MM.1S (cell line): ENCODE measurements at regions not wholly inside any gene's neighbourhood (a gene's known extent, or its start where the extent isn't known, plus 50 kb on each side); places are given as distances from the start of the nearest gene placed in this dataset.

Experiments used
- DNase-seq: peaks from one replicate; pipeline ENCODE4 v3.0.0-alpha.2; 2015
- H2AFZ ChIP-seq: fragments of 300-600 bp; sonication (generic); 2 replicates; pipeline ENCODE4 v1.6.0; 2016; ENCODE audit warnings: antibody characterized with exemption, low read length
- H3F3A ChIP-seq: fragments of 300-600 bp; sonication (generic); 2 replicates; pipeline ENCODE4 v1.6.1; 2016; ENCODE audit warnings: mild to moderate bottlenecking, antibody characterized with exemption, low read length, moderate library complexity, mixed read lengths; ENCODE audit not compliant: insufficient read depth
- H3K27ac ChIP-seq: fragments of 300-600 bp; sonication (generic); 2 replicates; pipeline ENCODE4 v1.5.1; 2016; ENCODE audit warnings: mild to moderate bottlenecking, low read length
- H3K27me3 ChIP-seq: fragments of 300-600 bp; sonication (generic); replicated peaks from 2 replicates; pipeline ENCODE4 v1.6.0; 2016; ENCODE audit warnings: low read length; ENCODE audit not compliant: insufficient read depth
- H3K36me3 ChIP-seq: fragments of 300-600 bp; sonication (generic); replicated peaks from 2 replicates; pipeline ENCODE4 v1.6.1; 2016; ENCODE audit warnings: mild to moderate bottlenecking, low read length, mixed read lengths; ENCODE audit not compliant: insufficient read depth
- H3K4me1 ChIP-seq: fragments of 300-600 bp; sonication (generic); 2 replicates; pipeline ENCODE4 v1.6.1; 2016; ENCODE audit warnings: low read length, mixed read lengths
- H3K4me2 ChIP-seq: fragments of 300-600 bp; sonication (generic); 2 replicates; pipeline ENCODE4 v1.6.0; 2016; ENCODE audit warnings: low read depth, low read length
- H3K4me3 ChIP-seq: fragments of 300-600 bp; sonication (generic); 2 replicates; pipeline ENCODE4 v1.5.1; 2016; ENCODE audit warnings: low read length, mixed read lengths
- H3K79me2 ChIP-seq: fragments of 300-600 bp; sonication (generic); 2 replicates; pipeline ENCODE4 v1.6.1; 2016; ENCODE audit warnings: mixed run types, low read length, mixed read lengths
- H3K9ac ChIP-seq: fragments of 300-600 bp; sonication (generic); 2 replicates; pipeline ENCODE4 v1.6.1; 2016; ENCODE audit warnings: low read length, mixed read lengths
- H3K9me2 ChIP-seq: fragments of 300-600 bp; sonication (generic); replicated peaks from 2 replicates; pipeline ENCODE4 v1.6.1; 2016; ENCODE audit warnings: mild to moderate bottlenecking, low read length, mixed read lengths; ENCODE audit not compliant: insufficient read depth
- H3K9me3 ChIP-seq: fragments of 300-600 bp; sonication (generic); replicated peaks from 2 replicates; pipeline ENCODE4 v1.6.1; 2016; ENCODE audit warnings: mild to moderate bottlenecking, low read length, mixed read lengths; ENCODE audit not compliant: insufficient read depth
- H4K20me1 ChIP-seq: fragments of 300-600 bp; sonication (generic); 2 replicates; pipeline ENCODE4 v1.6.1; 2016; ENCODE audit warnings: mild to moderate bottlenecking, low read length, moderate library complexity, mixed read lengths; ENCODE audit not compliant: insufficient read depth
- CTCF ChIP-seq: fragments of 300-600 bp; sonication (generic); IDR thresholded peaks from 2 replicates; pipeline ENCODE4 v1.5.1; 2016; ENCODE audit warnings: antibody characterized with exemption, low read length, mixed read lengths
- EZH2 ChIP-seq: fragments of 300-600 bp; sonication (generic); optimal IDR thresholded peaks from 2 replicates; pipeline ENCODE3; 2017; ENCODE audit warnings: low read depth, mild to moderate bottlenecking, antibody characterized with exemption, low read length, mixed read lengths
- EZH2phosphoT487 ChIP-seq: fragments of 300-600 bp; sonication (generic); IDR thresholded peaks from 2 replicates; pipeline ENCODE4 v1.6.1; 2018; ENCODE audit warnings: antibody characterized with exemption, low read length

GRCh38 chr20:55264703-55265239, 740.5 kb downstream of the CBLN4 start:
- DNase-seq, result no peak
- H4K20me1 ChIP-seq, result no peaks in the 10 kb centered on the region
- no peaks in the 10 kb centered on the region for H3K9me2 ChIP-seq
- H3K27ac ChIP-seq, result no peak overlapping the region
- H3K9me3 ChIP-seq, result no peaks in the 10 kb centered on the region
- H3K4me1 ChIP-seq, result no peaks in the 10 kb centered on the region
- no peaks in the 10 kb centered on the region for H3K36me3 ChIP-seq
- no peaks in the 10 kb centered on the region for H3K27me3 ChIP-seq
- H3K4me2 ChIP-seq, result no peak overlapping the region
- H3K4me3 ChIP-seq, result no peak overlapping the region
- no peaks in the 10 kb centered on the region for H3F3A ChIP-seq
- no peak overlapping the region for H3K9ac ChIP-seq
- no peak overlapping the region for H2AFZ ChIP-seq
- TF ChIP-seq CTCF (no peak), EZH2phosphoT487 (no peak), EZH2 (no peak)
- H3K79me2 ChIP-seq, result no peaks in the 10 kb centered on the region

GRCh38 chr20:55258559-55258958, 746.8 kb downstream of the CBLN4 start:
- H3K4me1 ChIP-seq, result no peaks in the 10 kb centered on the region
- H3K36me3 ChIP-seq, result no peaks in the 10 kb centered on the region
- no peaks in the 10 kb centered on the region for H3K9me2 ChIP-seq
- H3K4me3 ChIP-seq, result no peak overlapping the region
- H3K27ac ChIP-seq, result no peak overlapping the region
- H4K20me1 ChIP-seq, result no peaks in the 10 kb centered on the region
- H3K9ac ChIP-seq, result no peak overlapping the region
- no peaks in the 10 kb centered on the region for H3K27me3 ChIP-seq
- H3F3A ChIP-seq, result no peaks in the 10 kb centered on the region
- TF ChIP-seq CTCF (no peak), EZH2 (no peak), EZH2phosphoT487 (no peak)
- no peaks in the 10 kb centered on the region for H3K79me2 ChIP-seq
- H3K4me2 ChIP-seq, result no peak overlapping the region
- H3K9me3 ChIP-seq, result no peaks in the 10 kb centered on the region
- no peak for DNase-seq
- H2AFZ ChIP-seq, result no peak overlapping the region

GRCh38 chr20:55255016-55255415, 750.3 kb downstream of the CBLN4 start:
- H3K9ac ChIP-seq, result no peak overlapping the region
- H2AFZ ChIP-seq, result no peak overlapping the region
- H3K4me3 ChIP-seq, result no peak overlapping the region
- H4K20me1 ChIP-seq, result no peaks in the 10 kb centered on the region
- no peaks in the 10 kb centered on the region for H3F3A ChIP-seq
- no peaks in the 10 kb centered on the region for H3K9me2 ChIP-seq
- no peaks in the 10 kb centered on the region for H3K27me3 ChIP-seq
- H3K27ac ChIP-seq, result no peak overlapping the region
- H3K36me3 ChIP-seq, result no peaks in the 10 kb centered on the region
- H3K4me1 ChIP-seq, result no peaks in the 10 kb centered on the region
- H3K4me2 ChIP-seq, result no peak overlapping the region
- H3K9me3 ChIP-seq, result no peaks in the 10 kb centered on the region
- no peak for DNase-seq
- no peak for TF ChIP-seq EZH2
- TF ChIP-seq EZH2phosphoT487, result no peak
- no peak for TF ChIP-seq CTCF
- no peaks in the 10 kb centered on the region for H3K79me2 ChIP-seq
